Activated CD4-positive, CD25-positive, alpha-beta regulatory T cell treated with anti-CD3 and anti-CD28 coated beads, Interleukin-2, amount 50 U/mL, for 24 hours (primary cell): ENCODE measurements at regions not wholly inside any gene's neighbourhood (a gene's known extent, or its start where the extent isn't known, plus 50 kb on each side); places are given as distances from the start of the nearest gene placed in this dataset.

Source experiments
- ATAC-seq, 2 donors: fragments of 150-1000 bp; cut with Tn5 transposase; one replicate each; pipeline ENCODE4 v1.10.0; 2021; ENCODE audit warnings: mild to moderate bottlenecking in 1 of 2, moderate library complexity in 1 of 2

- ATAC-seq: no peak
These were observed 184.7 kb upstream of the FRMPD4 start for GRCh38 chrX:11953615-11954014.

DNA sequence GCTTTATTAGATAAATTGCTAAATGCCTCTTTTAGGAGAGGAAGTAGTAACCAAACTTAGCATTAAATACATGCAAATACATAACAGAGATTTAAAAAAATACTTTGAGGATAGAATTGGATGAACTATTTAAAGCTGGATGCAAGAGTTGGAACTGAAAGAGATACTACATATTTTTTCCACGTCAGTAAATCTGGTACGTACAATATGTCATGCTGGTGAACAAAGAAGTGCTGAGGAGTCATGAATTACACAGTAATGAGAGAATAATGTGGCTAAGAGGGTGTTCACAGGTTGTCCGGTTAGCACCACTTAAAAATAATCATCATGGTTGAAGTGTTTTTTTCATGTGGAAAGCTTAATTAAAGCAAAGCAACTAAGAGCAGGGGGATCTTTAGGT lies 184.1 kb upstream of the FRMPD4 start:
- no peak for ATAC-seq

GRCh38 chrX:11960031-11960430 lies 178.2 kb upstream of the FRMPD4 start:
- ATAC-seq: no peak

GRCh38 chrX:11965436-11965835 lies 172.8 kb upstream of the FRMPD4 start:
- no peak for ATAC-seq

GRCh38 chrX:11967986-11968869 lies 170.0 kb upstream of the FRMPD4 start:
- ATAC-seq: no peak

DNA sequence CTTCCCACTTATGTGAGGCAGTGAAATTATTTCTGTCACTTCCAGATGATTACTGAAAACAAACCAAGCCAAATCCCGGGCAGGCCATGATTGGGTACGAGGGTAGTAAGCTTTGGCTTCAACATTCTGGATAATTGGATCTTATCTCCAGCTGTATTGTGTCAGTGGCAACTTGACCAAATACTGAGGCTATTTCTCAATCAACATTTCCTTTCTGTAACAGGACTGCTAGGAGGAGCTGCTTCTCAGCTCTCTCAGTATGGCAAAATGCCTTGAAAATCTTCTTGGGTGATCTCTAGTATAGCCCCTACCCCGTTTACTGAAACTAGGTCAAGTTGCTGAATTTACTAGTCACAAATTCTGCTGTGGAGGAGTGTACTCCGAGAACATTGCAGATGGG lies 169.3 kb upstream of the FRMPD4 start:
- ATAC-seq: no peak

DNA sequence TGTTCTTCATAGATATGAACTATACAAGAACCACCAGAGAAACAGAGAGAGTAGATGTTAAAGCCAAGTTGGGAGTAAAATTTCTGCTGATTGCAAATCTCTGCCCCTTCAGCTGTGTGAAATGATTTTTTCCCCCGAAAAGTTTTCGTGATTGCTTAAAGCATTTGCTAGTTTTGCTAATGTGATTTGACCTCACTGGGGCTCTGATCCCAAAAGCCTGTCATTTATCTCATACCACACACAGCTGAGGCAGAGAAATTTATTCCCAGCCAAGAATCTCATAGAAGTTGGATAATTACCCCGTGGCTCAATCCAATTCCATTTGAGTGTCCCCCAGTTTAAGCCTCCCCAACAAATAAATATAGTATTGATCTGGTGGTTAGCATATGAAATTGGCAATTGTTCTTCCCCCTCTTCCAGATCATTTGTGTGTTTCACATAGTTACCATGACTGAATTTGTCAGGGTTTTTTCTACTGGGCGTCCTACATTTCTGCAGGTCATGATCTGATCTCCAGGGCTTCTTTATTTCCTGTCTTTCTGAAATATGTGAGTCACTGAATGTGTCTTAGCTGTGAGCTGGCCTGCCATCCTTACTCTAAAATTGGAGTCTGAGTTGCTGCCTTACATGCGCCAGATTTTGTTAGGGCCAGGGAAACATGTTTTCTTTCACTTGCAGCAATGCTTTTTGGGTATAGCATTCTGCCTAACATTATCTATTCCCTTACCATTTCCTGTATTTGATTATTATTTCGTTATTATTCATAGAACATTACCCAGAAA lies 167.5 kb upstream of the FRMPD4 start:
- ATAC-seq: no peak

GRCh38 chrX:11976663-11977062 lies 161.6 kb upstream of the FRMPD4 start:
- no peak for ATAC-seq

DNA sequence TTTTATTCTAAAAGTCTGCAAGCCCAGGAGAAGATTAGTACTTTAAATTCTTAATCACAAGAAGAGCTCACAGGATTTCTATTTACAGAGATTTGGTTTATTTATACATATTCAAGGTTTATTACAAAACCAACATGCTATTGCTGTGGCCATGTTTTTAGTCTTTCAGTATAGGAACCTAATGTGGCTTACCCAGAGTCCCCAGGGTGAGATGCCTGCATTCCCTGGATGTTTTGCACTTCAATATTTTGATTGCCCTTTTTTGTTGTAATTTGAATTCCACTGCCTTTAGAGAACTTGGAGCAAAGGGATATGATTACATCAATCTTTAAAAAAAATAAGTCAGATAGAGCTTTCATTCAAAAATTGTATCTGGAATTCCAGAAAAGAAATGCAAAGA lies 146.0 kb upstream of the FRMPD4 start:
- ATAC-seq: no peak

GRCh38 chrX:11995146-11995545 lies 143.1 kb upstream of the FRMPD4 start:
- no peak for ATAC-seq

- ATAC-seq: no peak
These were observed 141.5 kb upstream of the FRMPD4 start for GRCh38 chrX:11996810-11997209.

DNA sequence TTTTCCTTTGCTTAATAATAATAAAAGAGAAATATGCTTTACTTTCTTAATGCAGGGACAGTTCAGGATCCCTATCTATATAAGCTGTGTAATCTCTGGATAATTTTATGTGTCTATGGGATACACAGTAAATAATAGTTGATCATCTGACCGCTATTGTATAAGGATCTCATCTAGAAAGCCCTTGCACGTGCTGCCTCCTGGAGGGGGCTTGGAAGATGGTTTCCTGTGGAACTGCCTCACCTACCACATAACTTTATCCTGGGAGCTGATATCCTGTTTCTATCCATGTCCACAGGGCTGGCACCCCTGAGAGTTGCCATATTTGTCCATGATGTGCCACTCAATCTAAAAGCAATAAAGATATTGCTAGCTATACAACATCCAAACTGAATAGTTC lies 139.3 kb upstream of the FRMPD4 start:
- ATAC-seq: no peak

DNA sequence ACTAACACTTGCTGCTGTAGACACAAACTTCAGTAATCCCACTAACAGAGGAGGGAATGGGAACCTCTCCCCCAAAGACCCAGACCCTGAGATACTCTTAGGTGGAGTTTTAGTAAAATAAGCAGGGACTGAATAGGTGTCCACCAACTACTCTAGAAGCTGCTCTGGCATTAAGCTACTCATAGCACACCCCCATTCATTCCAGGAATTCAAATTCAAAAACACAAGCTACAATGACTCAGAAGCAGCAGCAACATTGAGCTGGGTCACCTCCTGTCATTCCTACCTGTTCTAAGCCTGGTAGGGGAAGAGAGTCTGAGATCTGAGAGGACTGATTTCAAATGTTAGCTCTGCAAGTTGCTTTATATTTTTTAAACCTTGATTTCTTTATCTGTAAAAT lies 135.4 kb upstream of the FRMPD4 start:
- ATAC-seq: no peak

GRCh38 chrX:12007881-12008280 lies 130.4 kb upstream of the FRMPD4 start:
- ATAC-seq: peak; percentile 56 to 71

DNA sequence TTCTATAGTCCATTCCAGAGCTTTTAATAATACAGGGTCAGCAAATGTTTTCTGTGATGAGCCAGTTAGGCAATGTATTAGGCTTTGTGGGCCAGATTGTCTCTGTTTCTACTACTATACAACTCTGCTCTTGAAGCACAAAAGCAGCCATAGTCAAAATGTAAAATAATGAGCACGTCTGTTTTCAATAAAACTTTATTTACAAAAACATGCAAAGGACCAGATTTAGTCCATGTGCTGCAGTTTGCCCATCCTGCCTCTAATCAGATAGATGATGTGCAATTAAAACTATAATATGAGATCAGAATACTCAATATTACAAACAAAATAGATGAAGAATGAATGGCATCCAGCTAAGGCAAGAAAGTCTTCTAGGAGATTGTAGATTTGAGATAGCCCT lies 127.8 kb upstream of the FRMPD4 start:
- ATAC-seq: no peak

GRCh38 chrX:12011075-12011474 lies 127.2 kb upstream of the FRMPD4 start:
- no peak for ATAC-seq

DNA sequence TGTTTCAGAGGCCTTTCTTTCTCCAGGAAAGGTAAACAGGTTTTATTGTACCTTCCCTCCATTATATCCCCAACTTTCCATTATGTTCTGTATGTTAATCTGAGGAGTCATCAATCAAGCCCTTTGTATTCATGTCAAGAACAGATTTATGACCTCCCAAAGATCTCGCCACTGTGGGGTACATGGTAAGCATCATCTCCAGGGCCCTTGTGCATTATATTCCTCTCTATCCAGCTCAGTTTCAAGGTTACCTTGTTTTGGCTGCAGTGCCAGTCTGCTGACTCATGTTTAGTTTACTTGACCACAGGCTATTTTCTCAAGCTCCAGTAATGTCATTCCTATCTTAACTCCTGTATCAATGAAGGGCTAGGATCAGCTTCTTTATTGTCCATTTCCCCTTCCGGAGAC lies 125.1 kb upstream of the FRMPD4 start:
- no peak for ATAC-seq

GRCh38 chrX:12021698-12022097 lies 116.6 kb upstream of the FRMPD4 start:
- ATAC-seq: no peak

- ATAC-seq: no peak
These were observed 111.8 kb upstream of the FRMPD4 start for GRCh38 chrX:12026481-12026880.

GRCh38 chrX:12032082-12032481 lies 106.2 kb upstream of the FRMPD4 start:
- no peak for ATAC-seq

DNA sequence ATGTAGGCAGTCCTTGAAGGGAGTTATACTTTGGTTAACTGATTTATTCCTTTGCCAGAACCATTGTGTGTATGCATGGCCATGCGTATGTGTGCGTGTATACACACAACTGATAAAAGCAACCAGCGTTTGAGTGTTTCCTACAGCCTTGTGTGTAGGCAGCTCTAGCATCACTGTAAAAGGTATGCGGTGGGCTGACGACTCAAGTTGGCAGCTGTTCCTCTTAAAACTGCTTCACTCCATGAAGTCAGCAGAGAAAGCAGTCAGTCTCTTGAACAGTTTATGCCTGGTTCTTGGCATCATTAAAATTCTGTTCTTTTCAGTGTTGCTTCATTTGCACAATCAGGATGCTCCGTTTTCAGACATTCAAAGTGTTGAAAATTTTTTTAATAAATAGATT lies 103.5 kb upstream of the FRMPD4 start:
- no peak for ATAC-seq

GRCh38 chrX:12042615-12043014 lies 95.7 kb upstream of the FRMPD4 start:
- ATAC-seq: no peak

DNA sequence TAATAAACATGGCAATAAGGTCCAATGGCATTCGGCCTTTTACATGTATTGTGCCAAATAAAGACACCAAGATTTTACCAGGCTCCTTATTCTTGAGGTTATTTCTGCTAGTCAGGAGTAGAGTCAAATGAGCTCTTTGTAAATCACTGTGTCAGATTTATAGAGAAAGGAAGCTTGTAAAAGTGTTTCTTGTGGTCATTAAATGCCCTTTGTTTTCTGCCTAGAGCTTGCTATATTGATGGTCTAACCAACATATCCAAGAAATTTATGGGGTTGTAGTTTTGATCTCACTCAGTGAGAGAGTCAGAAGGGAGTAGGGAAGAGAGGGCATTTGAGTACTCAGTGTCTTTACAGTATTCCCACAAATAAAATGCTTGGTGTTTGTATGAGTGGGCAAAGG lies 86.2 kb upstream of the FRMPD4 start:
- ATAC-seq: no peak

DNA sequence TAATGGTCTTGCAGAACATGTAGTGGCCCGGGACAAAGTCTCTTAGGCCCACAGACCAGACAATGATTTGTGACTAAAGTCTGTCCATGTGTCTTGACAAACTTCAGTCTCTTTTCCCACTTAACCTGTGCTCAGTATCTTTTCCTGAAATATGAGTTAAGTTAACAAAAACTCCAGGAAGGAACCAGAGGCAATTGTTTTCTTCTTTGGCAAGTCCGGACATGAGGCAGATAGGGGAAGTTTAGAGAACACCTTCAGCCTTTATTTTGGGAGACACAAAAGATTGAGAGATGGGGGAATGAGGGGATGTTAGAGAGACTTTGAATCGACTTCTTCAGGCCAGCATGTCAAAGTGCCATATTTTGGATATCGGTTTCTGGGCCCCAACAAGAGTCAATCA lies 80.2 kb upstream of the FRMPD4 start:
- ATAC-seq: no peak
